HEK293T (cell line): ENCODE measurements at regions not wholly inside any gene's neighbourhood (a gene's known extent, or its start where the extent isn't known, plus 50 kb on each side); places are given as distances from the start of the nearest gene placed in this dataset.

ENCODE experiments used
- CTCF ChIA-PET: fragments of 350-600 bp; formaldehyde crosslinking; extraction: SDS; loops from one replicate; lab custom pipeline; 2021; ENCODE audit warnings: antibody characterized with exemption, inconsistent platforms; lab: Yijun Ruan, JAX
- POLR2A ChIA-PET: fragments of 350-600 bp; formaldehyde crosslinking; extraction: SDS; loops from one replicate; lab custom pipeline; 2020; ENCODE audit warnings: antibody characterized with exemption, inconsistent platforms; lab: Yijun Ruan, JAX
- DNase-seq: peaks from one replicate; pipeline ENCODE4 v3.0.0; 2012; ENCODE audit warnings: mixed read lengths; ENCODE audit errors: extremely low spot score
- ARNT ChIP-seq: fragments of 450-650 bp; IDR thresholded peaks from 2 replicates; pipeline ENCODE4 v1.6.1; 2017; ENCODE audit warnings: mild to moderate bottlenecking
- BHLHE40 ChIP-seq: fragments of 450-650 bp; IDR thresholded peaks from 2 replicates; pipeline ENCODE4 v1.6.1; 2016; ENCODE audit warnings: mild to moderate bottlenecking, moderate library complexity, borderline replicate concordance
- CTBP1 ChIP-seq: fragments of 450-650 bp; IDR thresholded peaks from 2 replicates; pipeline ENCODE4 v1.6.1; 2016; ENCODE audit warnings: borderline replicate concordance
- ELF4 ChIP-seq: fragments of 450-650 bp; IDR thresholded peaks from 2 replicates; pipeline ENCODE4 v1.6.1; 2017; ENCODE audit warnings: antibody characterized with exemption
- FOXA1 ChIP-seq: fragments of 450-650 bp; IDR thresholded peaks from 2 replicates; pipeline ENCODE4 v1.6.1; 2016; ENCODE audit warnings: mild to moderate bottlenecking
- FOXK2 ChIP-seq: fragments of 450-650 bp; IDR thresholded peaks from 2 replicates; pipeline ENCODE4 v1.6.1; 2016; ENCODE audit warnings: mild to moderate bottlenecking
- FOXM1 ChIP-seq: fragments of 450-650 bp; IDR thresholded peaks from 2 replicates; pipeline ENCODE4 v1.6.1; 2017; ENCODE audit warnings: mild to moderate bottlenecking, borderline replicate concordance
- HDGF ChIP-seq: fragments of 450-650 bp; IDR thresholded peaks from 2 replicates; pipeline ENCODE4 v1.6.1; 2017; ENCODE audit warnings: antibody characterized with exemption, borderline replicate concordance
- L3MBTL2 ChIP-seq: fragments of 450-650 bp; conservative IDR thresholded peaks from 2 replicates; pipeline ENCODE4 v1.6.1; 2016; ENCODE audit warnings: mild to moderate bottlenecking
- LEF1 ChIP-seq: fragments of 450-650 bp; IDR thresholded peaks from 2 replicates; pipeline ENCODE4 v1.6.1; 2017; ENCODE audit warnings: mild to moderate bottlenecking, borderline replicate concordance
- NFRKB ChIP-seq: fragments of 450-650 bp; IDR thresholded peaks from 2 replicates; pipeline ENCODE4 v1.6.1; 2016; ENCODE audit warnings: mild to moderate bottlenecking, moderate library complexity
- SP1 ChIP-seq: fragments of 450-650 bp; IDR thresholded peaks from 2 replicates; pipeline ENCODE4 v1.6.1; 2017
- SUZ12 ChIP-seq: fragments of 450-650 bp; IDR thresholded peaks from 2 replicates; pipeline ENCODE4 v1.6.1; 2016; ENCODE audit warnings: mild to moderate bottlenecking
- TARDBP ChIP-seq: fragments of 450-650 bp; IDR thresholded peaks from 2 replicates; pipeline ENCODE4 v1.6.1; 2016
- ZNF384 ChIP-seq: fragments of 450-650 bp; IDR thresholded peaks from 2 replicates; pipeline ENCODE4 v1.6.1; 2016
- TF ChIP-seq, protein P1 (sequence below): fragments of 450-650 bp; IDR thresholded peaks from 2 replicates; pipeline ENCODE4 v1.6.1; 2016

- no peak for DNase-seq
- ChIA-PET CTCF (interaction anchor here (1.4 kb wide), 1 partner anchor 303 kb away, joined by 5 read pairs; no protein-coding TSS in a partner anchor), POLR2A (no interaction called here)
- TF ChIP-seq ELF4, result no peak
- no peak for TF ChIP-seq FOXM1
- TF ChIP-seq SP1, result no peak
- no peak for TF ChIP-seq L3MBTL2
- TF ChIP-seq TARDBP, result no peak
- TF ChIP-seq ARNT, result no peak
- no peak for TF ChIP-seq SUZ12
- no peak for TF ChIP-seq NFRKB
These were observed 308.9 kb upstream of the LRFN5 start for GRCh38 chr14:41297576-41298327.

DNA sequence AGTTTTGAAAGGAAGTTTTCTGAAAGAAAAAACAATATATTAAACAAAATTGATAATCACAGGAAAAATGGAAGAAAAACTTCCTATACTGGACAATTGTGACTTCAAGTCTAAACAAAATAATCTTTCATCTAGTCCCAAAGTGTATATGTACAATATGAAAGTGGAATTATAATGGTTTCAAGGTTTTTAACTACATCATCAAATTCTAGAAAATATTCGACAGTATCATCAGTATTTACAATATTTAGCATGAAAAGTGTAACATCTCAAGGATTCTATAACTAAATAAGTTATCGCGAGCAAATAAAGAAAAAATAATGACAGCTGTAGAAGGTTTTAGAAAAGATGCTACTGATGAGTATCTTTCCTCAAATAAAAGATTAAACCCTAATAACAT is 310.9 kb upstream of the LRFN5 start:
- TF ChIP-seq FOXK2 (no peak), SP1 (no peak)
- DNase-seq, result no peak
- POLR2A ChIA-PET, result no interaction called here
- CTCF ChIA-PET, result no interaction called here

GRCh38 chr14:41289025-41289424 is 317.7 kb upstream of the LRFN5 start:
- no peak for DNase-seq
- ChIA-PET POLR2A (no interaction called here), CTCF (interaction anchor here (0.6 kb wide), 1 partner anchor 528 kb away, joined by 4 read pairs; no protein-coding TSS in a partner anchor)
- TF ChIP-seq ZNF384 (no peak), BHLHE40 (no peak), HDGF (no peak), LEF1 (no peak), FOXM1 (no peak), SP1 (no peak), TARDBP (no peak), FOXK2 (no peak), SUZ12 (no peak), ARNT (no peak), FOXA1 (no peak), ELF4 (no peak)

GRCh38 chr14:41285186-41285748 is 321.4 kb upstream of the LRFN5 start:
- ChIA-PET POLR2A (interaction anchor here (0.5 kb wide), 1 partner anchor 21 kb away, joined by 3 read pairs; no protein-coding TSS in a partner anchor), CTCF (no interaction called here)
- TF ChIP-seq, protein P1, sequence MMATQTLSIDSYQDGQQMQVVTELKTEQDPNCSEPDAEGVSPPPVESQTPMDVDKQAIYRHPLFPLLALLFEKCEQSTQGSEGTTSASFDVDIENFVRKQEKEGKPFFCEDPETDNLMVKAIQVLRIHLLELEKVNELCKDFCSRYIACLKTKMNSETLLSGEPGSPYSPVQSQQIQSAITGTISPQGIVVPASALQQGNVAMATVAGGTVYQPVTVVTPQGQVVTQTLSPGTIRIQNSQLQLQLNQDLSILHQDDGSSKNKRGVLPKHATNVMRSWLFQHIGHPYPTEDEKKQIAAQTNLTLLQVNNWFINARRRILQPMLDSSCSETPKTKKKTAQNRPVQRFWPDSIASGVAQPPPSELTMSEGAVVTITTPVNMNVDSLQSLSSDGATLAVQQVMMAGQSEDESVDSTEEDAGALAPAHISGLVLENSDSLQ, result peak; percentile 34; the same call in 1 of the 2 replicates
- TF ChIP-seq FOXK2, result no peak

GRCh38 chr14:41280745-41281144 is 325.9 kb upstream of the LRFN5 start:
- ChIA-PET CTCF (interaction anchor here (0.6 to 1.3 kb wide), 2 partner anchors 53 to 320 kb away, joined by 5 to 7 read pairs; no protein-coding TSS in a partner anchor), POLR2A (no interaction called here)
- TF ChIP-seq FOXK2 (no peak), LEF1 (no peak), L3MBTL2 (no peak), ELF4 (no peak), FOXA1 (no peak), FOXM1 (no peak), NFRKB (no peak), SP1 (no peak), TARDBP (no peak), CTBP1 (no peak), ZNF384 (no peak), BHLHE40 (no peak)
- TF ChIP-seq, protein P1, result no peak
- DNase-seq, result peak; percentile 10

More at GRCh38 chr14:41285186-41285748, 321.4 kb upstream of the LRFN5 start:
- DNase-seq, result peak; percentile 15

DNA sequence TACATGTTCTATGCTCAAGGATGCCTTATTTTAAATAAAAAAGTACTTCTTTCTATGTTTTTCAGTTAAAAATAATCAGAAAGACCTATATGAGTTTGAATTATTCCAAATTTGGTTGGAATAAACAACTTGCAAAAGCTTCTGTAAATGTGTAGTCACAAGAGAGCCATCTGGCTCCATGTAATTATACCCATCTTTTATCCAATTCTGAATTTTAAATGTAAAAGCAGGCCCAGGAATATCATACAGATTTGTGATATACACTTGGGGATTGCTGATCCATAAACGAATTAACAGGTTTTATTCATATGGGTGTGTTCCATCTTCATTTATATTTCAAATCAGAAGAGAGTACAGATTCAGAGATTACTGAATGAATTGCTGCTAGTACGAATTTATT is 329.2 kb upstream of the LRFN5 start:
- ChIA-PET CTCF (no interaction called here), POLR2A (no interaction called here)
- no peak for TF ChIP-seq FOXA1
- no peak for TF ChIP-seq ZNF384
- TF ChIP-seq ELF4, result no peak
- TF ChIP-seq LEF1, result no peak
- TF ChIP-seq TARDBP, result no peak
- TF ChIP-seq L3MBTL2, result no peak
- no peak for TF ChIP-seq CTBP1
- TF ChIP-seq HDGF, result no peak
- TF ChIP-seq BHLHE40, result no peak
- TF ChIP-seq SUZ12, result no peak
- TF ChIP-seq NFRKB, result no peak
- DNase-seq, result no peak

DNA sequence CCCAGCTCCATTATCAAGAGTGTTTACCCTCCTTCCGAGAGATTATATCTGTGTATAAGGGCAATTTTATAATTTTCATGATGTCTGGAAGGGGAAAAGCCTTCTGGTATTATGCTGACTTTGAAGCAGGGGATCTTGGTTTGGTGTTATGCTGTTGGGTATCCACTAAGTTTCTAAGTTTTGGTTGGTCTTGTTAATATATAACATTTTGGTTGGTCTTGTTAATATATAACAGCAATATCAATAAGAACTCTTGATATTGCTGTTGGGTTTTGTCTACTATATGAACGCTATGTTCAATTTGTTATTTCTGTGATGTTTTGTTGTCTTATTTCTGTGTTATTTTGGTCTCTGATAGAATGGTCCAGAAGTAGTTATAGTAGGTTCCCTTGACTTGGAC is 349.2 kb upstream of the LRFN5 start:
- ChIA-PET CTCF (no interaction called here), POLR2A (no interaction called here)
- no peak for TF ChIP-seq FOXM1
- no peak for DNase-seq
